WTC11 (cell line): ENCODE measurements at regions not wholly inside any gene's neighbourhood (a gene's known extent, or its start where the extent isn't known, plus 50 kb on each side); places are given as distances from the start of the nearest gene placed in this dataset.

Experiments used
- ATAC-seq: fragments of 200-7000 bp; cut with Tn5 transposase; 2 replicates; pipeline ENCODE4 v1.10.0; 2021; ENCODE audit warnings: mild to moderate bottlenecking, moderate library complexity
- CTCF ChIA-PET: fragments of 300-600 bp; sonication (Branson Sonifier 250); formaldehyde crosslinking; loops from one replicate; lab custom pipeline; 2021; ENCODE audit warnings: antibody characterized with exemption; lab: Charles Lee
- POLR2A ChIA-PET: fragments of 350-600 bp; sonication (Branson Sonifier 250); formaldehyde crosslinking; loops from one replicate; lab custom pipeline; 2021; ENCODE audit warnings: antibody characterized with exemption; lab: Charles Lee
- DNase-seq: peaks from one replicate; pipeline ENCODE4 v3.0.0; 2021; ENCODE audit warnings: low spot score
- H3K27ac Mint-ChIP-seq: 2 replicates; pipeline ENCODE4 v1.8.0; 2021; ENCODE audit warnings: mixed read lengths
- H3K27me3 Mint-ChIP-seq: 2 replicates; pipeline ENCODE4 v1.8.0; 2021; ENCODE audit warnings: low read depth, mild to moderate bottlenecking, moderate library complexity, mixed read lengths
- H3K36me3 Mint-ChIP-seq: 2 replicates; pipeline ENCODE4 v1.8.0; 2021; ENCODE audit warnings: mixed read lengths
- H3K4me1 Mint-ChIP-seq: 2 replicates; pipeline ENCODE4 v1.8.0; 2022; ENCODE audit warnings: mixed read lengths
- H3K4me3 Mint-ChIP-seq: 2 replicates; pipeline ENCODE4 v1.8.0; 2021; ENCODE audit warnings: mild to moderate bottlenecking, moderate library complexity, mixed read lengths
- H3K9me3 Mint-ChIP-seq: 2 replicates; pipeline ENCODE4 v1.8.0; 2021; ENCODE audit warnings: mixed read lengths
- EMX1 ChIP-seq: fragments of 250-450 bp; sonication (Bioruptor Pico); IDR thresholded peaks from 2 replicates; pipeline ENCODE4 v1.8.0; 2021; ENCODE audit warnings: mild to moderate bottlenecking
- FOXK1 ChIP-seq: sonication (generic); formaldehyde crosslinking; IDR thresholded peaks from 2 replicates; pipeline ENCODE4 v1.8.0; 2022; ENCODE audit warnings: mild to moderate bottlenecking, moderate library complexity, missing genetic modification reagents
- GABPB1 ChIP-seq: sonication (generic); formaldehyde crosslinking; IDR thresholded peaks from 2 replicates; pipeline ENCODE4 v1.8.1; 2023; ENCODE audit warnings: mild to moderate bottlenecking, missing genetic modification reagents
- HMGA2 ChIP-seq: fragments of 250-450 bp; sonication (Bioruptor Pico); IDR thresholded peaks from 2 replicates; pipeline ENCODE4 v1.4.0; 2021; ENCODE audit warnings: mild to moderate bottlenecking, moderate library complexity
- IRF2 ChIP-seq: sonication (generic); formaldehyde crosslinking; IDR thresholded peaks from 2 replicates; pipeline ENCODE4 v1.8.0; 2022; ENCODE audit warnings: low read depth, missing genetic modification reagents, borderline replicate concordance
- JAZF1 ChIP-seq: fragments of 250-450 bp; sonication (Bioruptor Pico); IDR thresholded peaks from 2 replicates; pipeline ENCODE4 v1.9.0; 2021; ENCODE audit warnings: moderate library complexity, mild to moderate bottlenecking, inconsistent platforms
- NFE2L1 ChIP-seq: sonication (generic); formaldehyde crosslinking; IDR thresholded peaks from 2 replicates; pipeline ENCODE4 v1.8.1; 2023; ENCODE audit warnings: missing genetic modification reagents
- NR1H2 ChIP-seq: sonication (generic); formaldehyde crosslinking; IDR thresholded peaks from 2 replicates; pipeline ENCODE4 v1.9.0; 2021; ENCODE audit warnings: mild to moderate bottlenecking, moderate library complexity, missing genetic modification reagents
- TEAD1 ChIP-seq: sonication (generic); formaldehyde crosslinking; IDR thresholded peaks from 2 replicates; pipeline ENCODE4 v1.8.0; 2022; ENCODE audit warnings: mild to moderate bottlenecking, missing genetic modification reagents
- ZNF423 ChIP-seq: fragments of 250-450 bp; sonication (Bioruptor Pico); IDR thresholded peaks from 2 replicates; pipeline ENCODE4 v2.1.2; 2022; ENCODE audit warnings: mild to moderate bottlenecking, moderate library complexity
- TF ChIP-seq, protein P1 (sequence below): sonication (generic); formaldehyde crosslinking; IDR thresholded peaks from 2 replicates; pipeline ENCODE4 v1.8.0; 2022; ENCODE audit warnings: mild to moderate bottlenecking, missing genetic modification reagents
- TF ChIP-seq, protein P2 (sequence below): fragments of 250-450 bp; sonication (Bioruptor Pico); conservative IDR thresholded peaks from 2 replicates; pipeline ENCODE4 v1.9.0; 2021; ENCODE audit warnings: mild to moderate bottlenecking
- TF ChIP-seq, protein P3 (sequence below): sonication (generic); formaldehyde crosslinking; IDR thresholded peaks from 2 replicates; pipeline ENCODE4 v1.8.1; 2023; ENCODE audit warnings: mild to moderate bottlenecking, moderate library complexity, missing genetic modification reagents
- TF ChIP-seq, protein P4 (sequence below): sonication (generic); formaldehyde crosslinking; IDR thresholded peaks from 2 replicates; pipeline ENCODE4 v1.8.0; 2022; ENCODE audit warnings: mild to moderate bottlenecking, missing genetic modification reagents
- TF ChIP-seq, protein P5 (sequence below): sonication (generic); formaldehyde crosslinking; IDR thresholded peaks from 2 replicates; pipeline ENCODE4 v1.8.1; 2022; ENCODE audit warnings: low read depth, missing genetic modification reagents, borderline replicate concordance
- TF ChIP-seq, protein P6 (sequence below): sonication (generic); formaldehyde crosslinking; conservative IDR thresholded peaks from 2 replicates; pipeline ENCODE4 v1.8.1; 2022; ENCODE audit warnings: mild to moderate bottlenecking, missing genetic modification reagents
- TF ChIP-seq, protein P7 (sequence below): sonication (generic); formaldehyde crosslinking; IDR thresholded peaks from 2 replicates; pipeline ENCODE4 v1.8.0; 2023; ENCODE audit warnings: mild to moderate bottlenecking, missing genetic modification reagents

DNA sequence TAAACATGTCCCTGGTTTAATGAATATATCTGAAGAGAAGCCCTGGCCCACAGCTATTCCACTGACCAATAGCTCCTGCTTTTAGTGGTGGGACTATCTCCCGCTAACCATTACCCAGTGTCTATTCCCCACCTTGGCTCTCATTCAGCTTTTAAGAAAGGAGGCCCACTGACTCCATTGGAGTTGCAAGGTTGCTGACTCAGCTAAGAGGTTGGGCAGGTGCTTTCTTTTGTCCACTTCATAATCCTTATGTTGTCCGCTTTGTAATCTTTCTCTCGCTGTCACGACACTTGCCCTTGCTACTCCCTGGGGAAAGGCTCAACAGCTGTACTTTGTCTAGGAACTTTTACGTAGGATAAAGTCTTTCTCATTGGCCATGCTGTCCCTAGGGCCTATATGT lies 453.4 kb upstream of the CCDC196 start:
- H3K4me3 Mint-ChIP-seq, result no peak overlapping the region
- peaks cover 59% of the 10 kb centered on the region for H3K9me3 Mint-ChIP-seq
- H3K36me3 Mint-ChIP-seq, result peaks cover 39% of the 10 kb centered on the region
- ChIA-PET CTCF (no interaction called here), POLR2A (no interaction called here)
- H3K27me3 Mint-ChIP-seq, result peaks cover 3% of the 10 kb centered on the region
- H3K4me1 Mint-ChIP-seq, result no peaks in the 10 kb centered on the region
- H3K27ac Mint-ChIP-seq, result no peak overlapping the region
- DNase-seq (no peak), ATAC-seq (no peak)
- TF ChIP-seq, protein P1, sequence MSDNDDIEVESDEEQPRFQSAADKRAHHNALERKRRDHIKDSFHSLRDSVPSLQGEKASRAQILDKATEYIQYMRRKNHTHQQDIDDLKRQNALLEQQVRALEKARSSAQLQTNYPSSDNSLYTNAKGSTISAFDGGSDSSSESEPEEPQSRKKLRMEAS (CRISPR knock-in tag), result no peak
- TF ChIP-seq, protein P2, sequence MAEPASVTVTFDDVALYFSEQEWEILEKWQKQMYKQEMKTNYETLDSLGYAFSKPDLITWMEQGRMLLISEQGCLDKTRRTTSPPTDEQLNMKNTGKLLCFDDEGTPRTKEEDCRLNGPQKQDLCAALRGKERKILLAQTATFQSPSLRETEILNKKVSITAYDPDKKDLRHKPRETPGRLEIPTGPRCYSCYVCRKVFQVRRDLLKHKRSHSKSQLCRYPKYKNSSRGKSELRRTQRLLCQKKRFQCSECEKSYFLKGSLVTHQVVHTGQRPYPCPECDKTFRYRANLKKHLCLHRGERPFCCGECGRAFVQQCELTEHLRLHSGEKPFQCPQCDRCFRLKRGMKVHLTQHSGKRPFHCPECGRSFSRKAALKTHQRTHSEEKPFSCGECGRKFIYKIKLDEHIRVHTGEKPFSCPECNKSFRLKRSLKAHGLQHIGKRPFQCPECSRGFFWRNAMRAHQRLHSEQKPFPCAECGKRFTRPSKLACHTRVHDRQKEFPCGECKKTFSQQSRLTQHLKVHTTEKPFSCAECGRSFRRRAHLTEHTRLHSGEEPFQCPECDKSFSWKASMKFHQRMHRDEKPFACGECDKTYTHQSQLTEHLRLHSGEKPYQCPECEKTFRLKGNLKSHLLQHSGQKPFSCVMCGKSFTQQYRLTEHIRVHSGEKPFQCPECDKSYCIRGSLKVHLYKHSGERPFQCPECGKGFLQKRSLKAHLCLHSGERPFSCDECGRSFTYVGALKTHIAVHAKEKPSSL (CRISPR knock-in tag), result no peak
- TF ChIP-seq NFE2L1 (CRISPR knock-in tag) (no peak), ZNF423 (no peak), GABPB1 (CRISPR knock-in tag) (no peak), NR1H2 (CRISPR knock-in tag) (no peak), FOXK1 (CRISPR knock-in tag) (no peak), JAZF1 (CRISPR knock-in tag) (no peak), EMX1 (CRISPR knock-in tag) (no peak)
- TF ChIP-seq, protein P3, sequence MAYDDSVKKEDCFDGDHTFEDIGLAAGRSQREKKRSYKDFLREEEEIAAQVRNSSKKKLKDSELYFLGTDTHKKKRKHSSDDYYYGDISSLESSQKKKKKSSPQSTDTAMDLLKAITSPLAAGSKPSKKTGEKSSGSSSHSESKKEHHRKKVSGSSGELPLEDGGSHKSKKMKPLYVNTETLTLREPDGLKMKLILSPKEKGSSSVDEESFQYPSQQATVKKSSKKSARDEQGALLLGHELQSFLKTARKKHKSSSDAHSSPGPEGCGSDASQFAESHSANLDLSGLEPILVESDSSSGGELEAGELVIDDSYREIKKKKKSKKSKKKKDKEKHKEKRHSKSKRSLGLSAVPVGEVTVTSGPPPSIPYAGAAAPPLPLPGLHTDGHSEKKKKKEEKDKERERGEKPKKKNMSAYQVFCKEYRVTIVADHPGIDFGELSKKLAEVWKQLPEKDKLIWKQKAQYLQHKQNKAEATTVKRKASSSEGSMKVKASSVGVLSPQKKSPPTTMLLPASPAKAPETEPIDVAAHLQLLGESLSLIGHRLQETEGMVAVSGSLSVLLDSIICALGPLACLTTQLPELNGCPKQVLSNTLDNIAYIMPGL (CRISPR knock-in tag), result no peak
- TF ChIP-seq, protein P4, sequence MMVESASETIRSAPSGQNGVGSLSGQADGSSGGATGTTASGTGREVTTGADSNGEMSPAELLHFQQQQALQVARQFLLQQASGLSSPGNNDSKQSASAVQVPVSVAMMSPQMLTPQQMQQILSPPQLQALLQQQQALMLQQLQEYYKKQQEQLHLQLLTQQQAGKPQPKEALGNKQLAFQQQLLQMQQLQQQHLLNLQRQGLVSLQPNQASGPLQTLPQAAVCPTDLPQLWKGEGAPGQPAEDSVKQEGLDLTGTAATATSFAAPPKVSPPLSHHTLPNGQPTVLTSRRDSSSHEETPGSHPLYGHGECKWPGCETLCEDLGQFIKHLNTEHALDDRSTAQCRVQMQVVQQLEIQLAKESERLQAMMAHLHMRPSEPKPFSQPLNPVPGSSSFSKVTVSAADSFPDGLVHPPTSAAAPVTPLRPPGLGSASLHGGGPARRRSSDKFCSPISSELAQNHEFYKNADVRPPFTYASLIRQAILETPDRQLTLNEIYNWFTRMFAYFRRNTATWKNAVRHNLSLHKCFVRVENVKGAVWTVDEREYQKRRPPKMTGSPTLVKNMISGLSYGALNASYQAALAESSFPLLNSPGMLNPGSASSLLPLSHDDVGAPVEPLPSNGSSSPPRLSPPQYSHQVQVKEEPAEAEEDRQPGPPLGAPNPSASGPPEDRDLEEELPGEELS (CRISPR knock-in tag), result no peak

DNA sequence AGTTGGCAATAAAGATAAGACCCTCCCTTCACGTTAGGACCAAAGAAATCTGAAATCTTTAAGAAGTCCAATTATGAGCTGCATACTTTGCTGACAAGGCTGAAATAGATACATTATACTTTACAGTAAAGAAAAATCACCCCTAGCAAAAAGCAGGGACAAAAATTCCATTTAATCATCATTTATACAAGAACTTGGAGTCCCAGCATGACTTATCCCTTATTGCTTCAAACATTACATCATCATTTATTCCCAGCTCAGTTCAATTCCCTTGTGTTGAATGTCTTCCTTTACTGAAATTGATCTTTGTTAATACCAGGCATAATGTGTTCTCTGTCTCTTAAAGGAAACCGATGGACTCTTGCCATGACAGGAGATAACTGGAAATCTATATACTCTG lies 449.6 kb upstream of the CCDC196 start:
- TF ChIP-seq HMGA2 (CRISPR knock-in tag) (no peak), GABPB1 (CRISPR knock-in tag) (no peak), IRF2 (no peak), TEAD1 (no peak), EMX1 (CRISPR knock-in tag) (no peak)
- TF ChIP-seq, protein P1 (CRISPR knock-in tag), result no peak
- TF ChIP-seq, protein P5, sequence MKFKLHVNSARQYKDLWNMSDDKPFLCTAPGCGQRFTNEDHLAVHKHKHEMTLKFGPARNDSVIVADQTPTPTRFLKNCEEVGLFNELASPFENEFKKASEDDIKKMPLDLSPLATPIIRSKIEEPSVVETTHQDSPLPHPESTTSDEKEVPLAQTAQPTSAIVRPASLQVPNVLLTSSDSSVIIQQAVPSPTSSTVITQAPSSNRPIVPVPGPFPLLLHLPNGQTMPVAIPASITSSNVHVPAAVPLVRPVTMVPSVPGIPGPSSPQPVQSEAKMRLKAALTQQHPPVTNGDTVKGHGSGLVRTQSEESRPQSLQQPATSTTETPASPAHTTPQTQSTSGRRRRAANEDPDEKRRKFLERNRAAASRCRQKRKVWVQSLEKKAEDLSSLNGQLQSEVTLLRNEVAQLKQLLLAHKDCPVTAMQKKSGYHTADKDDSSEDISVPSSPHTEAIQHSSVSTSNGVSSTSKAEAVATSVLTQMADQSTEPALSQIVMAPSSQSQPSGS, result no peak
- TF ChIP-seq, protein P4 (CRISPR knock-in tag), result no peak
- TF ChIP-seq, protein P6, sequence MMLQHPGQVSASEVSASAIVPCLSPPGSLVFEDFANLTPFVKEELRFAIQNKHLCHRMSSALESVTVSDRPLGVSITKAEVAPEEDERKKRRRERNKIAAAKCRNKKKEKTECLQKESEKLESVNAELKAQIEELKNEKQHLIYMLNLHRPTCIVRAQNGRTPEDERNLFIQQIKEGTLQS (CRISPR knock-in tag), result no peak
- TF ChIP-seq, protein P7, sequence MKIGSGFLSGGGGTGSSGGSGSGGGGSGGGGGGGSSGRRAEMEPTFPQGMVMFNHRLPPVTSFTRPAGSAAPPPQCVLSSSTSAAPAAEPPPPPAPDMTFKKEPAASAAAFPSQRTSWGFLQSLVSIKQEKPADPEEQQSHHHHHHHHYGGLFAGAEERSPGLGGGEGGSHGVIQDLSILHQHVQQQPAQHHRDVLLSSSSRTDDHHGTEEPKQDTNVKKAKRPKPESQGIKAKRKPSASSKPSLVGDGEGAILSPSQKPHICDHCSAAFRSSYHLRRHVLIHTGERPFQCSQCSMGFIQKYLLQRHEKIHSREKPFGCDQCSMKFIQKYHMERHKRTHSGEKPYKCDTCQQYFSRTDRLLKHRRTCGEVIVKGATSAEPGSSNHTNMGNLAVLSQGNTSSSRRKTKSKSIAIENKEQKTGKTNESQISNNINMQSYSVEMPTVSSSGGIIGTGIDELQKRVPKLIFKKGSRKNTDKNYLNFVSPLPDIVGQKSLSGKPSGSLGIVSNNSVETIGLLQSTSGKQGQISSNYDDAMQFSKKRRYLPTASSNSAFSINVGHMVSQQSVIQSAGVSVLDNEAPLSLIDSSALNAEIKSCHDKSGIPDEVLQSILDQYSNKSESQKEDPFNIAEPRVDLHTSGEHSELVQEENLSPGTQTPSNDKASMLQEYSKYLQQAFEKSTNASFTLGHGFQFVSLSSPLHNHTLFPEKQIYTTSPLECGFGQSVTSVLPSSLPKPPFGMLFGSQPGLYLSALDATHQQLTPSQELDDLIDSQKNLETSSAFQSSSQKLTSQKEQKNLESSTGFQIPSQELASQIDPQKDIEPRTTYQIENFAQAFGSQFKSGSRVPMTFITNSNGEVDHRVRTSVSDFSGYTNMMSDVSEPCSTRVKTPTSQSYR (CRISPR knock-in tag), result no peak
- no peak for DNase-seq
- Mint-ChIP-seq H3K4me1 (peaks cover 4% of the 10 kb centered on the region), H3K9me3 (peaks cover 34% of the 10 kb centered on the region), H3K4me3 (no peak overlapping the region), H3K27me3 (no peaks in the 10 kb centered on the region; the same call in none of the 2 replicates), H3K36me3 (peaks cover 19% of the 10 kb centered on the region), H3K27ac (no peak overlapping the region)
- CTCF ChIA-PET, result no interaction called here
- POLR2A ChIA-PET, result no interaction called here
- ATAC-seq, result no peak
